HEK293T (cell line): ENCODE measurements at regions not wholly inside any gene's neighbourhood (a gene's known extent, or its start where the extent isn't known, plus 50 kb on each side); places are given as distances from the start of the nearest gene placed in this dataset.

Experiments
- CTCF ChIA-PET: fragments of 350-600 bp; formaldehyde crosslinking; extraction: SDS; loops from one replicate; lab custom pipeline; 2021; ENCODE audit warnings: antibody characterized with exemption, inconsistent platforms; lab: Yijun Ruan, JAX
- POLR2A ChIA-PET: fragments of 350-600 bp; formaldehyde crosslinking; extraction: SDS; loops from one replicate; lab custom pipeline; 2020; ENCODE audit warnings: antibody characterized with exemption, inconsistent platforms; lab: Yijun Ruan, JAX
- DNase-seq: peaks from one replicate; pipeline ENCODE4 v3.0.0; 2012; ENCODE audit warnings: mixed read lengths; ENCODE audit errors: extremely low spot score
- ARNT ChIP-seq: fragments of 450-650 bp; IDR thresholded peaks from 2 replicates; pipeline ENCODE4 v1.6.1; 2017; ENCODE audit warnings: mild to moderate bottlenecking
- BHLHE40 ChIP-seq: fragments of 450-650 bp; IDR thresholded peaks from 2 replicates; pipeline ENCODE4 v1.6.1; 2016; ENCODE audit warnings: mild to moderate bottlenecking, moderate library complexity, borderline replicate concordance
- CTBP1 ChIP-seq: fragments of 450-650 bp; IDR thresholded peaks from 2 replicates; pipeline ENCODE4 v1.6.1; 2016; ENCODE audit warnings: borderline replicate concordance
- ELF4 ChIP-seq: fragments of 450-650 bp; IDR thresholded peaks from 2 replicates; pipeline ENCODE4 v1.6.1; 2017; ENCODE audit warnings: antibody characterized with exemption
- FOXA1 ChIP-seq: fragments of 450-650 bp; IDR thresholded peaks from 2 replicates; pipeline ENCODE4 v1.6.1; 2016; ENCODE audit warnings: mild to moderate bottlenecking
- FOXK2 ChIP-seq: fragments of 450-650 bp; IDR thresholded peaks from 2 replicates; pipeline ENCODE4 v1.6.1; 2016; ENCODE audit warnings: mild to moderate bottlenecking
- FOXM1 ChIP-seq: fragments of 450-650 bp; IDR thresholded peaks from 2 replicates; pipeline ENCODE4 v1.6.1; 2017; ENCODE audit warnings: mild to moderate bottlenecking, borderline replicate concordance
- HDGF ChIP-seq: fragments of 450-650 bp; IDR thresholded peaks from 2 replicates; pipeline ENCODE4 v1.6.1; 2017; ENCODE audit warnings: antibody characterized with exemption, borderline replicate concordance
- L3MBTL2 ChIP-seq: fragments of 450-650 bp; conservative IDR thresholded peaks from 2 replicates; pipeline ENCODE4 v1.6.1; 2016; ENCODE audit warnings: mild to moderate bottlenecking
- LEF1 ChIP-seq: fragments of 450-650 bp; IDR thresholded peaks from 2 replicates; pipeline ENCODE4 v1.6.1; 2017; ENCODE audit warnings: mild to moderate bottlenecking, borderline replicate concordance
- NFRKB ChIP-seq: fragments of 450-650 bp; IDR thresholded peaks from 2 replicates; pipeline ENCODE4 v1.6.1; 2016; ENCODE audit warnings: mild to moderate bottlenecking, moderate library complexity
- SP1 ChIP-seq: fragments of 450-650 bp; IDR thresholded peaks from 2 replicates; pipeline ENCODE4 v1.6.1; 2017
- SUZ12 ChIP-seq: fragments of 450-650 bp; IDR thresholded peaks from 2 replicates; pipeline ENCODE4 v1.6.1; 2016; ENCODE audit warnings: mild to moderate bottlenecking
- TARDBP ChIP-seq: fragments of 450-650 bp; IDR thresholded peaks from 2 replicates; pipeline ENCODE4 v1.6.1; 2016
- ZNF384 ChIP-seq: fragments of 450-650 bp; IDR thresholded peaks from 2 replicates; pipeline ENCODE4 v1.6.1; 2016
- TF ChIP-seq, protein P1 (sequence below): fragments of 450-650 bp; IDR thresholded peaks from 2 replicates; pipeline ENCODE4 v1.6.1; 2016

DNA sequence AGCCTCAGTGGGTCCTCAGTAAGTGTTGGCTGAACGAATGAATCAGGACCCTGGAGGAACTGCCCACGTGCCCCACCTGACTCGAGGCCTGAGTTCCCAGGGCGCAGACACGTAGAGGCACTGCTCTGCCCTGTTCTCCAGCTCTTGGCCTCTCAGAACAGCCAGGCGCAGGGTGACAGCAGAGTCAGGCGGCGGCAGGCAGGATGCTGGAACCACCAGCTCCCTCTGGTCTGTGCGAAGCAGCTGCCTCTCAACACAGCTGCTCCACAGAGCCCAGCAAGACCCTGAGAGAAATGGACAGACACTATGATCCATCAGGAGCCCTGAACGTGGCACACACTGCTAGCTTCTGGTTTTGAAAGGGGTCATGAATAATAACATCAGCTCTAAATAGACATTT, 53.1 kb upstream of the BCO1 start:
- no peak for TF ChIP-seq ZNF384
- TF ChIP-seq ARNT: no peak
- ChIA-PET CTCF (no interaction called here), POLR2A (interaction anchor here (0.8 kb wide), 1 partner anchor 8 kb away, joined by 3 read pairs; no protein-coding TSS in a partner anchor)
- DNase-seq: no peak

DNA sequence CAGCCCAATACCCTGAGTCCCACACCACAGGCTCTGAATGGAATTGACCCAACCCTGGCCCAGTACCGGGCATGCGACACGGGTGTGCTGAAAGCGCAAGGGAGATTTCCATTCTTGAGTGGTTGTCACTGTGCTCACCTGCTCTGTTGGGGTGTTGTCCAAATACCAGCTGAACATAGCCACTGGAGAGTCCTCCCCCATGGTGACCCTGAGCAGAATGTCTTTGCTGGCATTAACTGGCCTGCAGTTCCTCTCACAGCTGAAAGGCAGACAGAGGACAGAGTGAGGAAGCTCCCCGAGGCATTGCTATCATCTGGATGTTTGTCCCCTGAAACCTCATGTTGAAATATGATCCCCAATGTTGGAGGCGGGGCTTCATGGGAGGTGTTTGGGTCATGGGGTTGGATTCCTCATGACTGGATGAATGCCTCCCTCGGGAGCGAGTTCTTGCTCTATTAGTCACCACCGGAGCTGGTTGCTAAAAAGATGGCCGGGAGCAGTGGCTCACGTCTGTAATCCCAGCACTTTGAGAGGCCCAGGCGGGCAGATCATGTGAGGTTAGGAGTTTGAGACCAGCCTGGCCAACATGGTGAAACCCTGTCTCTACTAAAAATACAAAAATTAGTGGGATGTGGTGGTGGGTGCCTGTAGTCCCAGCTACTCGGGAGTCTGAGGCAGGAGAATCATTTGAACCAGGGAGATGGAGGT, 57.3 kb upstream of the BCO1 start:
- no peak; the same call in 1 of the 2 replicates for TF ChIP-seq L3MBTL2
- no peak for TF ChIP-seq TARDBP
- TF ChIP-seq CTBP1: no peak
- TF ChIP-seq ARNT: no peak
- DNase-seq: peak; percentile 49
- POLR2A ChIA-PET: interaction anchor here (0.8 kb wide), 1 partner anchor 104 kb away, joined by 3 read pairs; no protein-coding TSS in a partner anchor
- CTCF ChIA-PET: interaction anchor here (0.9 to 1.6 kb wide), 2 partner anchors 24 to 25 kb away, joined by 3 to 4 read pairs; no protein-coding TSS in a partner anchor

DNA sequence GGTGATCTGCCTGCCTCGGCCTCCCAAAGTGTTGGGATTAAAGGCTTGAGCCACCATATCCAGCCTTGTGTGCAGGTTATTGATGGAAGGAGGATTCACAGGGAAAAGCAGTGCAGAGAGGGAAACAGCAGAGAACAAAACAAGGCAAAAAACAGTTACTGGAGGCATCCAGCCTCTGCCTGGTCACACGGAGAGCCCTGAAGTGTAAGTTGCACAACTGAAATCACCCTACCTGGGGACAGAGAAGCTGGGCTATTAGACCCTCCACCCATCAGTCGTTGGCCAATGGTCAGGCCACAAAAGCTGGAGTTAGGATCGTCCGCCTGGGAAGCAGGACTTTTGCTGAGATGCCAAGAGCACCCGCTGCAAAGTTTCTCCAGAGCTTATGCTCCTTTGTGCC, 57.9 kb upstream of the BCO1 start:
- no peak for TF ChIP-seq TARDBP
- TF ChIP-seq FOXA1: no peak
- TF ChIP-seq CTBP1: no peak
- TF ChIP-seq, protein P1, sequence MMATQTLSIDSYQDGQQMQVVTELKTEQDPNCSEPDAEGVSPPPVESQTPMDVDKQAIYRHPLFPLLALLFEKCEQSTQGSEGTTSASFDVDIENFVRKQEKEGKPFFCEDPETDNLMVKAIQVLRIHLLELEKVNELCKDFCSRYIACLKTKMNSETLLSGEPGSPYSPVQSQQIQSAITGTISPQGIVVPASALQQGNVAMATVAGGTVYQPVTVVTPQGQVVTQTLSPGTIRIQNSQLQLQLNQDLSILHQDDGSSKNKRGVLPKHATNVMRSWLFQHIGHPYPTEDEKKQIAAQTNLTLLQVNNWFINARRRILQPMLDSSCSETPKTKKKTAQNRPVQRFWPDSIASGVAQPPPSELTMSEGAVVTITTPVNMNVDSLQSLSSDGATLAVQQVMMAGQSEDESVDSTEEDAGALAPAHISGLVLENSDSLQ: no peak
- CTCF ChIA-PET: interaction anchor here (1.6 kb wide), 1 partner anchor 25 kb away, joined by 4 read pairs; no protein-coding TSS in a partner anchor
- POLR2A ChIA-PET: no interaction called here

DNA sequence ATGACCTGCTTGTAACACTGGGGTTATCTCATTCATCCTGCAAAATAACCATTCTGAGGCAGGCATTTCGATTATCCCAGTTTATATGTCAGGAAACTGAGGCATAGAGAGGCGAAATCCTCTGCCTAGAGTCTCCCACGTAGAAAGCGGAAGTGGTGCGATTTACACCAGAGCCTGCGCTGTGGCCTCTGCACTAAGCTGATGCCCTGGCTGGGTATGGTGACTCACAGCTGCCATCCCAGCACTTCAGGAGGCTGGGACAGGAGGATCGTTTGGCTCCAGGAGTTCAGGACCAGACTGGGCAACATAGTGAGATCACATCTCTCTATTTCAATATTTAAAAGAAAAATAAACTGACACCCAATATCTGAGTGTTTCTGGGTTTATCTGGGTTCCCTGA, 59.3 kb upstream of the BCO1 start:
- no peak for TF ChIP-seq ZNF384
- no peak for TF ChIP-seq ELF4
- TF ChIP-seq, protein P1: no peak
- TF ChIP-seq L3MBTL2: no peak
- TF ChIP-seq HDGF: no peak
- POLR2A ChIA-PET: interaction anchor here (1.3 kb wide), 1 partner anchor 135 kb away, joined by 4 read pairs; no protein-coding TSS in a partner anchor
- no peak for DNase-seq
- CTCF ChIA-PET: no interaction called here

More for the DNA sequence above, 57.9 kb upstream of the BCO1 start:
- DNase-seq: no peak

DNA sequence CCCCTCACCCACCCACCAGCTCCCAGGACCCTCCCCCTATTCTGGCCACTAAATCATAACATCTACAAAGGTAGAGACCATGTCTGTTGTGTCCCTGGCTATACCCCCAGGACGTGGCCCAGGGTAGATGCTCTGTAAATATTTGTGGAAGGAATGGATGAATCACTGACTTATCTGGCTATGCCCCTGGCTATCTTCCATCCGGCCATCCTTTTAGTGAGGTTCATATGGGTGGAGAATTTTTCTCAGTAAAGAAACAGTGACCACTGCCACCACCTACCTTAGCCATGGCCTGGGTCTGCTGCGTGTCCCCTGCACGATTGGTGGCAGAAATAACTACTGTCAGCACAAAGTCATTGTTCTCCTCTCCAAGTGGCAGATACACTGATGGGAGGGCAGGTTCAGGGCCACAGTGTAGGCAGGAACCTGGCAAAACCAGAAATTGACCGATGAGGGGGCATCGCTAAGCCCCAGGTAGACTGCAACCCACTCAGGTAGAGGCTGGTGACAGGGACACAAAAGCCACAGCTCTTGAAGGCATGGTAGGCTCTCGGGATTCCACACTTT, 63.1 kb upstream of the BCO1 start:
- ChIA-PET POLR2A (no interaction called here), CTCF (interaction anchor here (0.8 kb wide), 1 partner anchor 554 kb away, joined by 3 read pairs; no protein-coding TSS in a partner anchor)
- DNase-seq: no peak
- TF ChIP-seq SUZ12: no peak
- TF ChIP-seq NFRKB: no peak
- TF ChIP-seq ZNF384: no peak
- no peak for TF ChIP-seq BHLHE40
- TF ChIP-seq, protein P1: no peak
- no peak for TF ChIP-seq TARDBP

DNA sequence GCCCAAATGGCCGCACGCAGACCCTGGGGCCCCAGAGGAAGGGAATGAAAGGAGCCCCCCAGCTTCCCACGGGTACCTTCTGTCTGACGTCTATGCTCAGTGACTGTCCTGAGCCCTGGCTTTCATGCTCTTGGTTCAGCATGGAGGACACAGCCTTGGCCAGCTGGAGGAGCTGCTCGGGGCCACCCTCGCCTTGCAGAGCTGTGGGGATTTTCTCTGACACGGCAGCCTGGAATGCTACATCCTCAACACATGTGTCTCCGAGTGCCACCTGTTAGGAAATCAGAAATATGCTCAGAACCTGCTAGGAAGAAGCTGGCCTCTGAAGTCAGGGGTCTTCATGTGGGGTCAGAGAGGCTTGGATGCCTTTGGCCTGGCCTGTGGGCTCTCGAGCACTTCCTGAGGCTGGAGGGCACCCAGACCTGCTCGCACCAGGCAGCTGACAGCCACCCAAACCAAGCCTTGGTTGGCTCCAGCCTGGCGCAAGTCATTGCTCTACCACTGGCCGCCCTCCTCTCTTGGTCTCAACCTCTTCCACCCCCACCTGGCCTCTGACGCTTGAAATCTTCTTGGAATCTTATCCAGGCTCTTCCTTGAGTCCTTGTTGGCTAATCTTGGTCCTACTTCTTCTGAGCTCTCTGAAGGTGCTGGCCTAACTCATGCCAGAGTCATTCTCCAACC, 63.7 kb upstream of the BCO1 start:
- TF ChIP-seq NFRKB (no peak), HDGF (no peak), FOXM1 (no peak), FOXA1 (no peak), ZNF384 (no peak), TARDBP (no peak), ARNT (no peak), FOXK2 (no peak), SUZ12 (no peak), CTBP1 (no peak), SP1 (no peak), BHLHE40 (no peak), LEF1 (no peak), ELF4 (no peak)
- TF ChIP-seq, protein P1: no peak
- DNase-seq: no peak
- ChIA-PET POLR2A (no interaction called here), CTCF (no interaction called here)
